Skeletal muscle tissue (tissue), 3 donors: ENCODE measurements at regions not wholly inside any gene's neighbourhood (a gene's known extent, or its start where the extent isn't known, plus 50 kb on each side); places are given as distances from the start of the nearest gene placed in this dataset.

Source experiments
- H3K27ac ChIP-seq: one replicate; pipeline ENCODE4 v1.7.0; 2013; ENCODE audit warnings: mild to moderate bottlenecking, low read depth, low read length, inconsistent platforms
- H3K27me3 ChIP-seq, 3 donors: one replicate each; pipeline ENCODE4 v1.7.0; 2013; ENCODE audit warnings: low read length in 3 of 3; ENCODE audit not compliant: control insufficient read depth in 3 of 3, insufficient read depth in 3 of 3
- H3K36me3 ChIP-seq, 3 donors: one replicate each; pipeline ENCODE4 v1.7.0; 2013; ENCODE audit warnings: low read length in 3 of 3; ENCODE audit not compliant: control insufficient read depth in 3 of 3, insufficient read depth in 3 of 3
- H3K4me1 ChIP-seq, 3 donors: one replicate each; pipeline ENCODE4 v1.7.0; 2013; ENCODE audit warnings: low read length in 3 of 3, mild to moderate bottlenecking in 3 of 3; ENCODE audit not compliant: control insufficient read depth in 3 of 3, insufficient read depth in 3 of 3
- H3K4me3 ChIP-seq, 3 donors: one replicate each; pipeline ENCODE4 v1.7.0; 2013; ENCODE audit warnings: low read length in 3 of 3
- H3K9ac ChIP-seq, 3 donors: one replicate each; pipeline ENCODE4 v1.7.0; 2013; ENCODE audit warnings: low read length in 3 of 3, mild to moderate bottlenecking in 3 of 3, moderate library complexity in 2 of 3, low read depth in 1 of 3
- H3K9me3 ChIP-seq, 3 donors: one replicate each; pipeline ENCODE4 v1.7.0; 2013; ENCODE audit warnings: low read length in 3 of 3; ENCODE audit not compliant: control insufficient read depth in 3 of 3
- donor health status: Osteomylitis.

- peaks cover 19 to 41% (median 34%) of the 10 kb centered on the region in 3 donors for H3K4me1 ChIP-seq
- H3K9me3 ChIP-seq = no peaks in the 10 kb centered on the region
- H3K27ac ChIP-seq = no peak overlapping the region
- H3K4me3 ChIP-seq = no peak overlapping the region
- H3K36me3 ChIP-seq = no peaks in the 10 kb centered on the region
- H3K27me3 ChIP-seq = no peaks in the 10 kb centered on the region
- no peak overlapping the region for H3K9ac ChIP-seq
Observed at GRCh38 chr2:20531633-20532262, 84.9 kb downstream of the RHOB start.

GRCh38 chr2:20532634-20533437 is 86.0 kb downstream of the RHOB start:
- Histone ChIP-seq H3K27me3 (no peaks in the 10 kb centered on the region), H3K9me3 (no peaks in the 10 kb centered on the region), H3K4me1 (peaks cover 28 to 49% (median 42%) of the 10 kb centered on the region in 3 donors), H3K27ac (no peak overlapping the region), H3K4me3 (no peak overlapping the region), H3K36me3 (no peaks in the 10 kb centered on the region), H3K9ac (no peak overlapping the region)

GRCh38 chr2:20533993-20534622 is 87.2 kb downstream of the RHOB start:
- H3K4me3 ChIP-seq = no peak overlapping the region
- H3K27ac ChIP-seq = peak overlapping the region; percentile 40
- no peaks in the 10 kb centered on the region for H3K27me3 ChIP-seq
- no peak overlapping the region for H3K9ac ChIP-seq
- no peaks in the 10 kb centered on the region for H3K9me3 ChIP-seq
- H3K36me3 ChIP-seq = no peaks in the 10 kb centered on the region
- peaks cover 41 to 61% (median 54%) of the 10 kb centered on the region in 3 donors for H3K4me1 ChIP-seq

- H3K27me3 ChIP-seq = no peaks in the 10 kb centered on the region
- H3K9me3 ChIP-seq = no peaks in the 10 kb centered on the region
- H3K9ac ChIP-seq = peak overlapping the region in 1 of 3 donors; percentile 53
- peak overlapping the region; percentile 40 for H3K27ac ChIP-seq
- no peaks in the 10 kb centered on the region for H3K36me3 ChIP-seq
- H3K4me1 ChIP-seq = peaks cover 52 to 71% (median 65%) of the 10 kb centered on the region in 3 donors
- no peak overlapping the region for H3K4me3 ChIP-seq
Observed at GRCh38 chr2:20534913-20535801, 88.3 kb downstream of the RHOB start.

GRCh38 chr2:20536619-20537422 is 89.9 kb downstream of the RHOB start:
- peaks cover 58 to 78% (median 76%) of the 10 kb centered on the region in 3 donors for H3K4me1 ChIP-seq
- no peaks in the 10 kb centered on the region for H3K36me3 ChIP-seq
- H3K4me3 ChIP-seq = no peak overlapping the region
- no peaks in the 10 kb centered on the region for H3K27me3 ChIP-seq
- H3K9me3 ChIP-seq = no peaks in the 10 kb centered on the region
- peak overlapping the region; percentile 91 for H3K27ac ChIP-seq
- H3K9ac ChIP-seq = peak overlapping the region in 2 of 3 donors; percentile 61 to 62

GRCh38 chr2:20537423-20538307 is 90.8 kb downstream of the RHOB start:
- Histone ChIP-seq H3K4me3 (no peak overlapping the region), H3K4me1 (peaks cover 60 to 84% (median 77%) of the 10 kb centered on the region in 3 donors), H3K36me3 (no peaks in the 10 kb centered on the region), H3K27ac (peak overlapping the region; percentile 91), H3K9ac (peak overlapping the region; percentile 35 to 58 (median 39)), H3K27me3 (no peaks in the 10 kb centered on the region), H3K9me3 (no peaks in the 10 kb centered on the region)

GRCh38 chr2:20538308-20539132 is 91.6 kb downstream of the RHOB start:
- Histone ChIP-seq H3K9ac (peak overlapping the region; percentile 39 to 66 (median 59)), H3K27ac (peak overlapping the region; percentile 91), H3K36me3 (no peaks in the 10 kb centered on the region), H3K4me1 (peaks cover 68 to 89% (median 86%) of the 10 kb centered on the region in 3 donors), H3K27me3 (no peaks in the 10 kb centered on the region), H3K4me3 (peak overlapping the region in 1 of 3 donors; percentile 19), H3K9me3 (no peaks in the 10 kb centered on the region)

- Histone ChIP-seq H3K4me3 (peak overlapping the region in 1 of 3 donors; percentile 22), H3K9ac (peak overlapping the region in 2 of 3 donors; percentile 46 to 66), H3K27me3 (no peaks in the 10 kb centered on the region), H3K36me3 (no peaks in the 10 kb centered on the region), H3K9me3 (no peaks in the 10 kb centered on the region), H3K4me1 (peaks cover 75 to 89% (median 87%) of the 10 kb centered on the region in 3 donors), H3K27ac (peak overlapping the region; percentile 91)
Observed at GRCh38 chr2:20539133-20539719, 92.4 kb downstream of the RHOB start.
